Adipose tissue (tissue), 3 donors: ENCODE measurements at regions not wholly inside any gene's neighbourhood (a gene's known extent, or its start where the extent isn't known, plus 50 kb on each side); places are given as distances from the start of the nearest gene placed in this dataset.

ENCODE experiments used
- H3K27ac ChIP-seq: one replicate; pipeline ENCODE4 v1.5.1; 2013; ENCODE audit warnings: low read depth, low read length
- WGBS, 3 donors: extraction: QIAGEN DNeasy Blood & Tissue Kit; methylation state at CpG; one replicate each; pipeline ENCODE4 v1.1.7; 2013; 5-methylcytosine and 5-hydroxymethylcytosine counted together
- donor health status: healthy with polysubstance abuse.
- donor health status: Bipolar disorder and iron deficiency.
- donor health status: healthy.

DNA sequence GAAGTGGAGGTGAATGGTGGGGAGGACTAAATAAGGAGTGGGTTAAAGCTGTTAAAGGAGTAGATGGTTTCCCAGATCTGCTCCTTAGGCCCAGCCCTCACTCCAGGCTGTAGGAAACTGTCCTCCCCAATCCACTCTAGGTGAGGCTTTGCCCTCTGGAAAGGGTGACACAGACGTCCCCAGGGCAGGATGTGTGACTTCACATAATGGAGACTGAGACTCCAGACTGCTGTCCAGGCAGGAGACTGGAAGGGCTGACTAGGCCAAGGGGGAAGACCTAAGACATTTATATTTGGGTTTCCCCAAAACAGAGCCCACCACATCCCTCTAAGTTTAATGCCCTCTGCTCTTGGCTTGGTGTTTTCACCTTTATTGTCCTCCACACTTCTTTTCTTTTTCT is 488.5 kb downstream of the SHQ1 start:
- WGBS, 3 donors, result 64 to 82% (median 71%) methylated on average over 1 of the region's 1 CpG
- no peak overlapping the region for H3K27ac ChIP-seq

DNA sequence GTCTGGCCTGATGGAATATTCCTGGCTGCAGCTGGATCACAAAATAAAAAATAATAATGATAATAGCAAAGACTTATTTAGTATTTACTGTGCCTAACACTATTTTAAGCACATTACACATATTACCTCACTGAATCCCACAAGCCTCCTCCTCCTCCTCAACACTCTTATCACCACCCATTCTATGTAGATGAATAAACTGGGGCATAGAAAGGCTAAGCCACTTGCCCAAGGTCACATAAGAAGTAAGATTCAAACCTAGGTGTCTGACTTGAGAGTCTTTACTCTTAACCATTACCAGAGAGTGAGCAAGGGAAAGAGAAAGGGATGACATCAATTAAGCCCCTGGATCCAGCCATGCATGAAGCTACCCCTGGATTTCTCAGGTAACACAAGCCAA is 493.1 kb downstream of the SHQ1 start:
- no peak overlapping the region for H3K27ac ChIP-seq

DNA sequence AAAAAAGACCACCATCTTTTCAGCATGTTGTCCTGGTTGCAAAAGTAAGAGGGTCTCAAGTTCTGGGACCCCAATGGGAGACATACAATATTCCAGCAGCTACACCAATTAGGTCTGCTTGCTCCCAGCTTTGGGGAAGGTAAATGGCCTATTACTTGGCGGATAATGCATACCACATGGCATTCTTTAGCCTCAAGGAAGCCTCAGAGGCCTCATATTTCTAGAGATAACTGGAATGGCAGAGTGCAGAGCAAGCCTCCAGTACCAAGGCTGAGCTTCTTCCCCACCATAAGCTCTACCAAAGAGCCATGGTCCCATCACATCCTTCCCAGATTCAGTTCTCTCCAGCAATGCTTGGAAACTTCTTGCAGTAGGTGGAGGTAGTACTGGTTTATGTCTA is 493.8 kb downstream of the SHQ1 start:
- 95 to 100% (median 97%) methylated on average over 1 of the region's 1 CpG for WGBS, 3 donors
- H3K27ac ChIP-seq, result no peak overlapping the region

DNA sequence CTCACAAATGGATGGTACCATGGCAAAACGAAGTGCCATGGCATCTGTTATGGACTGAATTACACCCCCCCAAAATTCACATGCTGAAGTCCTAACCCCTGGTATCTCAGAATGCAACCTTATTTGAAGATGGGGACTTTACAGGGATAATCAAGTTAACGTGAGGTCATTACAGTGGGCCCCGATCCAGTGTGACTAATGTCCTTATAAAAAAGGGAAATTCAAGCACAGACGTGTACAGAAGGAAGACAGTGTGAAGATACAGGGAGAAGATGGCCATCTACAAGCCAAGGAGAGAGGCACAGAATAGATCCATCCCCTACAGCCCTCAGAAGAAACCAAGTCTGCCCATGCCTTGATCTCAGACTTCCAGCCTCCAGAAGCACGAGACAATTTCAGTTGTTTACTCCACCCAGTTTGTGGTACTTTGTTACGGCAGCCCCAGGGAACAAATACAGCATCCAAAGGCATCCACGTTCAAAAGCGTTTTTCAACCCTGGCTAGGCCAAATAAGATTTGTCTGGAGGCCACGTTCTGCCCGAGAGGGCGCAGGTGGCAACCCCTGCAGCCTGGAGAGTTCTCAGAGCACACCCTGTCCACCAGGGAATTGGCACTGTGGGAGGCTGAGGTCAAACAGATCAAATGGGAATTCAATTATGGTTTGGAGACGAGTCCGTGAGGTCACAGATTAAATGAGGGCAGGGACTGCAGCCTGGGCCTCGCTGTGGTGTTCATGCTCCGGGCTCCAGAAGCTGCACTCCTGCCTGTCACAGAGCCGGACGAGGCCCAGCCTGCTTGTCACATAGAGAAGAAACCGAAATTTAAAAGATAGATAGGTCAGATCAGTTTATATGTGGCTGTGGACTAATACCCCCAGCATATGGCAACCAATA is 494.8 kb downstream of the SHQ1 start:
- H3K27ac ChIP-seq, result no peak overlapping the region
- 80 to 89% (median 80%) methylated on average over 18 of the region's 18 CpGs for WGBS, 3 donors

DNA sequence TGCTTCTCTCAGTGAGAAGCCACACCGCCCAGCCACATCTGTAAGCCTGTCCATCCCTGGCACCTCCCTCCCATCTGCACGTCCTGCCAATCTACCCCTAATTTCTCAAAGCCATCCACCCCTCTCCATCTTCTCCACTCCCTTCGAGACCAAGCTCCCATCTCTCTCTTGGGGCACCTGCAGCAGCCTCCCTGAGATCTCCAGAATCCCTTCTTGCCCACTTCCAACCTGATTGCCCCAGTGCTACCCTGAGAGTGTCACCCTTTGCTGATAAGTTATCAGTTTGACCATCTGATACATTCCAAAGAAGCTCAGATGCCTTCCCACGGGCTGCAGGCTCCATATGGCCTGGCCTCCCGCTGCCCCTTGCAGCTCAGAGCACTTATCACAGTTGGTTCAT is 496.1 kb downstream of the SHQ1 start:
- H3K27ac ChIP-seq, result no peak overlapping the region
- WGBS, 3 donors, result 90 to 95% (median 91%) methylated on average over 5 of the region's 5 CpGs

DNA sequence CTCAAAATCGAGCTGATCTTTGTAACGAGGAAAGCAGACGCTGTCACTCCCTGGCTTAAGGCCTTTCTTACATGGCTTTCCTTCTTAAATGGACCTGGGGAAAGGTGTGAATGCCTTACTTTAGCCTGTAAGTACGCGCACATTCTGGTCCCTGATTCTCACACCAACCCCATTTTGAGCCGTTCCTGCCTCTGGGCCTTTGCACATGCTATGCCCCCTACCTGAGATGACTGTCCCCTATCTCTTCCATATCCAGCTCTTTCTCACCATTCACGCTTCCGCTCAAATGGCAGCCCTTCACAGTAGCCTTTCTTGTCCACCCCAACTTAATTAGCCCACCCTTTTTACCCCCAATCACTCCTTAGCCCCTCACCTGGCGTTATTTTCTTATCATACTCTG is 496.7 kb downstream of the SHQ1 start:
- no peak overlapping the region for H3K27ac ChIP-seq
- 86 to 94% (median 92%) methylated on average over 9 of the region's 9 CpGs for WGBS, 3 donors

DNA sequence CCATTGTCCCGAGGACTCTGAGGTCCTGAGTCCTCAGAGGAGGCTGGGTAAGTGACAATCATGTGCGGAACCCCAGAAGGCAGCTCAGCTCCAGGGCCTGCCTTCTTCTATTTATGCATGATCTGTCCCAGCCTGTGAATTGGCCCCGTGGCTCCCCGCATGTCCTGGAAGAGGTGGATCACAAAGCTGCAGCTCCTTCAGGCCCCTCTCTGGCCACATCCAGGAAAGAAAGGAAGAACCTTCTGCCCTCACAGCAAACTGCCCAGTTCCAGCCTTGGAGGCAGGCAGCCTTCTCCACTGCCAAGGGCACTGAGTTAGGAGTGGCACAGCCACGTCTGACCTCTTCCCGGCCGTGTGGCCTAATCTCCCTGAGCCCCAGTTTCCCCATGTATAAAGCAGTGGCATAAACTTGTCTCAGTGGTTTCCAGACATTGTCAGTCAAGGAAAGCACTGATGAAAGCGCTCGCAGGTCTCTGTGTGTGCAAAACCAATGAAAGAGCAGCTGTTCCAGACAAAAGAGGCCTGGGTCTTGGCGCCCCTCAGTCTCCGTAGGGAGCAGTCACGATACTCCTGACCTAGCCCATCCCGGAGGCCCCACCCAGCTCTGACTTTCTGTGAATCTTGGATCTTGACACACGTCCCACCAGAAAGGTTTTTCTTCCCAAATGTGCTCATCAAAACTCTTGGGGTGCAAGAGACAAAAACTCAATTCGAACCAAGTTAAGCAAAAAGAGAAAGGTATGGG is 497.3 kb downstream of the SHQ1 start:
- WGBS, 3 donors, result 78 to 87% (median 81%) methylated on average over 15 of the region's 15 CpGs
- no peak overlapping the region for H3K27ac ChIP-seq

DNA sequence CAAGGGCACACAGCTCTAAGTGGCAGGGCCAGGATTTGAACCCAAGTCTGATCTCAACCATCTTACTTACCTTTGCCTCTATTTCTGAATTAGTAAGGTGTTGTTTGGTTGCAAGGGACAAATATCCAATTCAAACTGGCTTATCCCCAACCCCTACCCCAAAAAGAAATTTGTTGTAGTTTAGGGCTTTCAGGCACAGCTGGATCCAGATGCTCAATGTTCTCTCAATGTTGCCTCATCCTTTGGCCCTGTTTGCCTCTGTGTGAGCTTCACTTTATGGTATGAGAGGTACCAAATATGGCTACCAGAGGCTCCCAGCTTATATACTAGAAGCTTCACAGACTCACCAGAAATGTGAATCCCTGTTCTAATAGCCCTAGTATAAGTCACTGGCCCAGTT is 499.9 kb downstream of the SHQ1 start:
- H3K27ac ChIP-seq, result no peak overlapping the region

DNA sequence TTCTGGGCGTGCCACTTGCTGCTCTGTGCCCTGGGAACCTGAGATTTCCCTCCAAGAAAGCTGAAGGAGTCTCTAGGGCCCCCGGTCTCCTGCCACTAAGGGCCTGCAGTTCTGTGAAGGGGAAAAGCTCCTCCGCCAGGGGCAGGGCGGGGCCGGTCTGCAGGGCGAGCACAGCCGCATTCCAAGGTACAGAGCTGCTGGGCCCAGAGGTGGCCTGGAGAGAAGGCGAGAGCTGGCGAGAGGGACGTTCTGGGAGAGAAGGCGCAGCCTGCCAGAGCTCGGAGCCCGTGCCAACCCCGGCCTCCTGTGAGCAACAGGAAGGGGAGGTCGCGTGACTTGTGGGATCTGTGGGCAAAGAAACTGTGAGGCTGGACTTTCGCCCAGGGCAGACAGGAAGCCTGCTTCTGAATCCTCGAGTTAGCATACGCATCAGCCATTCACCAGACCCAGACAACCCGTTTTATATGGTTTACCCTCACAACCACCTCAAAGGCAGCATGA is 500.4 kb downstream of the SHQ1 start:
- no peak overlapping the region for H3K27ac ChIP-seq
- 28 to 52% (median 31%) methylated on average over 20 of the region's 20 CpGs for WGBS, 3 donors

DNA sequence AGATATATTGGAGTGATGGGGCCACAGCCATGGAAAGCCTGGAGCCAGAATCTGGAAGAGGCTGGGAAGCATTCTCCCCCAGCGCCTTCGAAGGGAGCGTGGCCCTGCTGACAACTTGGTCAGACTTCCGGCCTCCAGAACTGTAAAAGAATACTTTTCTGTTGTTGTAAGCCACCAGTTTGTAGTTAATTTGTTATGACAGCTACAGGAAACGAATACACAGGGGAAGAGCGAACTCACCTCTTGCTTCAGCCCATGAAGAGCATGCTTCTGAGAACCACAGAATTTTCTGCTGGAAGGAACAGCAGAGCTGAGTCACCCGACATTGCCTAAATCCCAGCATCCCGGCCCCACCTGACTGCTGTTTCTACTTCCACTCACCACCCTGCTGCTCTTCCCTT is 501.7 kb downstream of the SHQ1 start:
- 32 to 77% (median 34%) methylated on average over 8 of the region's 8 CpGs for WGBS, 3 donors
- H3K27ac ChIP-seq, result no peak overlapping the region

DNA sequence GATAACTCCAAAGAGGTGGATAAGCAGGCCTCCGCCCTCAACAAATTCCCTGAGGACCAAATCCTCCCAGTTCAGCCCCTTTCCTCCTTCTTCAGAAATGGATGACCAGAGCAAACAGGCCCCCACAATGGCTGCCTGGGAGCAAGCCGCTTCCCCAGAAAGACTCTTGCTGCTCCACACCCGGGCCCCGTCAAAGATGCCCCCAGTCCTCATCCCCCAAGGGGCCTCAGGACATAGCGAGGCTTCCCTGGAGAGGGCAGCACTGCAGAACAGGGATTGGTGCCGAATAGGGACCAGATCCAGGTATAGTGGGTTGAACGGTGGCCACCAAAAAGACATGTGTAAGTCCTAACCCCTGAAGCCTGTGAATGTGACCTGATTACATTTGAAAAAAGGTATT is 502.3 kb downstream of the SHQ1 start:
- no peak overlapping the region for H3K27ac ChIP-seq

DNA sequence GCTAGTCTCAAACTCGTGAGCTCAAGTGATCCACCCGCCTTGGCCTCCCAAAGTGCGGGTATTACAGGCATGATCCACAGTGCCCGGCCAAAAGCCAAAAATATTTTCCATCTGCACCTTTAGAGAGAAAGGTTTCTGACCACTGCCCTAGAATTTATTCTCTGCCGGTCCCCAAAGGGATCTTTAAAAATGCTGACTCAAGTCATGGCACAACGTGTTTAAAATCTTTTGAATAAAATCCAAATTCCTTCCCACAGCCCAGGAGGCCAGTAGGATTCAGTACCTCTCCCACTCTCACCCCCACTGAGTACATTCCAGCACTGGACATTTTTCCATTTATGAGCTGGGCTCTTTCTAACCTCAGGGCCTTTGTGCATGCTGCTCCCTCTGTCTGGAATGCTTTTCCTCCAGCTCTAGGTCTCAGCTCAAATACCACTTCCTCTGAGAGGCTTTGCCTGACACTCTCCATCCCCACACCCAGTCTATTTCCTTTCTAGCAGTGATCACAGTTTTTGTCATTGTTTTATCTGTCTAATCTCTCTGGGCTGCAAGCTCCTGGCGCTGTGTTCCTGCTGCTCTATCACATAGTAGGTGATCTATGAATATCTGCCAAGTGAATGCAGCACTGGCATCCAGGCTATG is 502.9 kb downstream of the SHQ1 start:
- H3K27ac ChIP-seq, result no peak overlapping the region
- 71 to 93% (median 75%) methylated on average over 7 of the region's 7 CpGs for WGBS, 3 donors

More for the DNA sequence above, 502.3 kb downstream of the SHQ1 start:
- WGBS, 3 donors, result 84 to 91% (median 90%) methylated on average over 7 of the region's 7 CpGs

DNA sequence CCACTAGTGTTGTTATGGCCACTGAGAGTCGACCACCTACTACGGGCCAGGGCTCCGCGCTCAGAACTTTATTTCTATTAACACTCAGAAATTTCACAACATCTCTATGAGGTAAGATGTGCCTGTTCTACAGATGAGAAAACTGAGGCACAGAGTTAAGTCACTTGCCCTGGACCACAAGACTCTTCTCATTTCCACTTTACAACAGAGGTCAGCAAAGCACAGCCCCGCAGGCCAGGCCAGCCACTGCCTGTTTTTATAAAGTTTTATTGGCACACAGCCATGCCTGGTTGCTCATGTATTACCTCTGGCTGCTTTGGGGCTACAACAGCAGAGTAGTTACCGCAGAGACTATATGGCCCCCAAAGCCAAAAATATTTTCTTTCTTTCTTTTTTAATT is 503.6 kb downstream of the SHQ1 start:
- WGBS, 3 donors, result 85 to 95% (median 95%) methylated on average over 6 of the region's 6 CpGs
- H3K27ac ChIP-seq, result no peak overlapping the region

DNA sequence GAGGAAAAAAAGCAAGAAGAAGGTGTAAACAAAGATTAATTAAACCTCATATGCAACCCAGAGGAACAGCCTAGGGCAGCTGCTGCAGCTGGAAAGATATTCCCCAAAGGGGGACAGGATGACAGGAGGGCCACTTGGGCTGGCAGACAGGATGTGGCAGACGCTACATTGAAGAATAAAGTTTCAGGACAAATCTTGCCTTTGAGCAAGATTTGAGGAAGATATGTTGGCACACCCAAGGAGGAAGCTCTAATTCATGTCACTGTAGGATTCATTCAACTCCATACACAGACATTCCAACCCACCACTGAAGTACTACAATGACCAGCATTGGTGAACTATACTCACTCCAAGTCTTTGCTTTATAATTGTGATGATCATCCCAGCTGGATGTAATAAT is 504.0 kb downstream of the SHQ1 start:
- 58 to 86% (median 60%) methylated on average over 1 of the region's 1 CpG for WGBS, 3 donors
- no peak overlapping the region for H3K27ac ChIP-seq

DNA sequence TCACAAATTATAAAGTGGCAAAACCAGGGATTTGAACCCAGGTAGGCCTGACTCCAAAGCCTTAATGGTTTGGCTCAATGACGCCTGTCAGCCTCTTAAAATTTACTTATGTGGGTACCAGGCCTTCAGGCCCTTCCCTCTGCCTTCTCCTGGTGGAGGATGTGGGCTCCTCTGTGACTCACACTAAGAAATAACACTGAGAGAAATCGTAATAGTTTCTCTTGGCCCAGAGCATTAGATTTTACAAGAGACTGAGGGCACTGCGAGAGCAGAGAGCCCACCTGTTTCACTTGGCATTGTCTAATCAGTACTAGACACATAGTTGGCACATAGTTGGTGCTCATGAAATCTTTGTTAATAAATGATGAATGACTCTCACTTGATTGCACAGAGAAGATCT is 505.2 kb downstream of the SHQ1 start:
- 65 to 84% (median 66%) methylated on average over 3 of the region's 3 CpGs for WGBS, 3 donors
- H3K27ac ChIP-seq, result no peak overlapping the region

DNA sequence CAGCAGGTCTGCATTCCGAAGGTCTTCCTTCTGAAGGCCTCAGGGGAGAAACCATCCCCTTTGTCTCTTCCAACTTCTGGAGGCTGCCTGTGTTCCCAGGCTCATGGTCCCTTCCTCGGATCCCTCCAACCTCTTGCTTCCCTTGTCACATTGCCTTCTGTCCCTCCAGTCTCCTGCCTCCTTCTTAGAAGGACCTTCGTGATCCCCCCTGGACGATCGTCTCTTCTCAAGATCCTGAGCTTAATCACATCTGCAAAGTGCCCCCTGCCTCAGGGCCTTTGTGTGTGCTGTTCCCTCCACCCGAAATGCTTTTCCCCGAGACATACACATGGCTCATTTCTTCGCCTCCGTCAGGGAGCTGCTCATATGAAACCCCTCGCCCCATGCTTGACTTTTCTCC is 505.8 kb downstream of the SHQ1 start:
- 92 to 95% (median 94%) methylated on average over 10 of the region's 10 CpGs for WGBS, 3 donors
- H3K27ac ChIP-seq, result no peak overlapping the region

DNA sequence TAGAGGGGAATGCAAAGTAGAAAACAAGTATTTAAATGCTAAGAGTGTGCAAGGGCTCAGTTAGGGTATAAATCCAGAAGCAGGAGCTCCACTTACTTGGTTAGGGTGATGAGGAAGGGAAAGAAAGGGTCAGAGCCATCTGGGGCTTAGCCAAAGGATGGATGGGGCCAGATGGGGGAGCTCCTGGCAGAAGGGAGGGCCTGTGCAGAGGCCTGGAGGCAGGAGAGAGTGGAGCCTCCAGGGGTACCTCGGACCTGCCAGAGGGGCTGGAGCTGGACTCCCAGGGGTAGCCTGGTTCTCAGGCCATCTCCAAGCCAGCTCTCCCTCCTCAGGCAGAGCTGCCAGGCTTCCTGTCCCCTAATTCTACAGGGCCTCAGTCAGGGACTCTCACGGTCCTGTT is 506.3 kb downstream of the SHQ1 start:
- 36 to 74% (median 71%) methylated on average over 2 of the region's 2 CpGs for WGBS, 3 donors
- no peak overlapping the region for H3K27ac ChIP-seq

DNA sequence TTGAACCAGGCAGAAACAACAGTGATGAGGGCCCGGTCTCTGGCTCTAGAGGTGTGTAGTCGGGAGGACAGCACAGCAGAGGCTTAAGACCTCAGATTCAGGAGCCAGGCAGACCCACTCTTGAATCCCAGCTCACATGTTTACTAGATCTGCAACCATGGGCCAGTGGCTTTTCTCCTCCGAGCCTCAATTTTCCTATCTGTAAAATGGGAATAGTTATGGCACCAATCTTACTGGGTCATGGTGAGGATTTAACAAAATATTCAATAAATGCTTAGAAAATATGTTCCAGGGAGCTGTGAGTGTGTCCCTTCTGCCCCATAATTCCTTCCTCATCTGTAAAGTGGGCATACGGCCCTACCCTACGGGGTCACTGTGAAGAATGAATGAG is 506.9 kb downstream of the SHQ1 start:
- 94 to 95% (median 95%) methylated on average over 5 of the region's 5 CpGs for WGBS, 3 donors
- no peak overlapping the region for H3K27ac ChIP-seq
